ENCODE measurements at regions not wholly inside any gene's neighbourhood (a gene's known extent, or its start where the extent isn't known, plus 50 kb on each side); places are given as distances from the start of the nearest gene placed in this dataset.

DNA sequence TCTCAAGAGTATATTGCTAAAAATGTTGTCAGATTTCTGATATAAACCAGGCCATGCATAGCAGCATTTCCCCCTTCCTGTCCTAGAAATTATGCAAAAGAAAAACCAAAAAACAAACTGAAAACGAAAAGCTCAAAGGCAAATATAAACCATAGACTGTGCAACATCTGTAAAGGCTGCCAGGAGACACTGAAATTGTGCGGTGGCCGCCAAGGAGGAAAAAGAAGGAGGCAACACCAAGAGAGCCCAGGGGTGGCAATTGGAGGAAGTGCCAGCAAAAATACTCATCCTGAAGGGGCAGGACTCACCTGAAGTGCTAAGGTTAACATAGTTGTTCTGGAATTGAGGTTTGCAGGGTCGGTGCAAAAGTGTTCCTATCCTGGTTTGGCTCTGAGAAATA lies 92.0 kb downstream of the RWDD3 start:
- H3K9me3 Mint-ChIP-seq (ENCODE audit: low read depth, unreplicated experiment): no peaks in the 10 kb centered on the region
- CTCF ChIA-PET: no interaction called here
- H3K27ac Mint-ChIP-seq (ENCODE audit: unreplicated experiment): no peak overlapping the region

DNA sequence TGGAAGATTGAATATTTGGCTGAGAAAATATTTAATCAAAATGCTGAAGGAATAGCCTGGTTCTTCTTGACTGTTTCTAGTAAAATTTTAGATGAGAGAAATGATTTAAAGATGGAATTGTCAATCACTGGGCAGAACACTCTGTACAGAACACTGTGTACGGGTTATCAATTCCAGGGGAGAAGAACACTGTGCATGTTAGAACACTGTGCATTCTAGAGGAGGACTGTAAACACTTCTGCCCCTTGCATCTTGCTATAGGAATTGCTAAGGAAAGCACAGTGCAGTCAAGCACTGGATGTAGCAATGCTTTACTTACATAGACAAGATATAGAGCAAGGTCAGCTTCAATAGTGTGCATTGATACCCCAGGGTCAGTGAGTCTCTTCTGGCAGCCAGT lies 98.7 kb downstream of the RWDD3 start:
- Mint-ChIP-seq H3K27me3 (ENCODE audit: unreplicated experiment) (no peaks in the 10 kb centered on the region), H3K9me3 (ENCODE audit: low read depth, unreplicated experiment) (no peaks in the 10 kb centered on the region), H3K36me3 (ENCODE audit: insufficient read depth, unreplicated experiment) (no peaks in the 10 kb centered on the region), H3K4me1 (ENCODE audit: low read depth, unreplicated experiment) (no peaks in the 10 kb centered on the region), H3K4me3 (ENCODE audit: low read depth, unreplicated experiment) (no peak overlapping the region), H3K27ac (ENCODE audit: unreplicated experiment) (no peak overlapping the region)
- BruUV-seq (replicated peaks): no TSS peak
- intact Hi-C loops (cut with micrococcal nuclease; ENCODE audit: unreplicated experiment): no loop called here
- CTCF ChIA-PET: no interaction called here
- TF ChIP-seq CTCF (IDR thresholded peaks at IDR 0.05; ENCODE audit: unreplicated experiment): no peak
- DNase-seq: no peak

More for the DNA sequence above, 92.0 kb downstream of the RWDD3 start:
- no peak for DNase-seq
- TF ChIP-seq CTCF (IDR thresholded peaks at IDR 0.05; ENCODE audit: unreplicated experiment): no peak
- H3K27me3 Mint-ChIP-seq (ENCODE audit: unreplicated experiment): no peaks in the 10 kb centered on the region
- H3K4me1 Mint-ChIP-seq (ENCODE audit: low read depth, unreplicated experiment): no peaks in the 10 kb centered on the region
- H3K36me3 Mint-ChIP-seq (ENCODE audit: insufficient read depth, unreplicated experiment): no peaks in the 10 kb centered on the region
- intact Hi-C loops (cut with micrococcal nuclease; ENCODE audit: unreplicated experiment): no loop called here
- no peak overlapping the region for H3K4me3 Mint-ChIP-seq (ENCODE audit: low read depth, unreplicated experiment)
- no TSS peak for BruUV-seq (replicated peaks)

- CTCF ChIA-PET: no interaction called here
- no peaks in the 10 kb centered on the region for H3K4me1 Mint-ChIP-seq (ENCODE audit: low read depth, unreplicated experiment)
- no peaks in the 10 kb centered on the region for H3K27me3 Mint-ChIP-seq (ENCODE audit: unreplicated experiment)
- TF ChIP-seq CTCF (IDR thresholded peaks at IDR 0.05; ENCODE audit: unreplicated experiment): no peak
- H3K27ac Mint-ChIP-seq (ENCODE audit: unreplicated experiment): no peak overlapping the region
- intact Hi-C loops (cut with micrococcal nuclease; ENCODE audit: unreplicated experiment): no loop called here
- no TSS peak for BruUV-seq (replicated peaks)
- no peaks in the 10 kb centered on the region for H3K9me3 Mint-ChIP-seq (ENCODE audit: low read depth, unreplicated experiment)
- DNase-seq: no peak
- H3K4me3 Mint-ChIP-seq (ENCODE audit: low read depth, unreplicated experiment): no peak overlapping the region
- no peaks in the 10 kb centered on the region for H3K36me3 Mint-ChIP-seq (ENCODE audit: insufficient read depth, unreplicated experiment)
These were observed 105.4 kb downstream of the RWDD3 start for GRCh38 chr1:95339377-95339776.

DNA sequence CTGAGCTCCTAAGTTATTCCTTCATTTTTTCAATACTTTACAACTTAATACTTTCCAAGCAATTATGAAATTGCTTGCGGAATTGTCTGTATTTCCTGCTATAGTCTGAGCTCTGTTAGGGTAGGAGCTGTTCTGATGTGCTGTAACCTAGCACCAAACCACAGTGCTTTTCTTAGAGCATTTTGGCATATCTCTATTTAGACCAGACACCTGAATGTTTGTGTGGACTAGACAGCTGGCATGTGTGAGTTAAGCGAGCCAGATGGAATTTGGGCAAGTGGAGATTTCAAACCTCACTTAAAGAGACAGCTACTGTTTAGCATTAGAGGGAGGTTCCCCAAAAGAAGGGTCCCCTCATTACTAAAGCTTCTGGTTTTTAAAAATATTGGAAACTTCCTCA lies 106.1 kb downstream of the RWDD3 start:
- no peak overlapping the region for H3K4me3 Mint-ChIP-seq (ENCODE audit: low read depth, unreplicated experiment)
- no peaks in the 10 kb centered on the region for H3K36me3 Mint-ChIP-seq (ENCODE audit: insufficient read depth, unreplicated experiment)
- DNase-seq: no peak
- intact Hi-C loops (cut with micrococcal nuclease; ENCODE audit: unreplicated experiment): no loop called here
- no peak for TF ChIP-seq CTCF (IDR thresholded peaks at IDR 0.05; ENCODE audit: unreplicated experiment)
- CTCF ChIA-PET: interaction anchor here (0.6 kb wide), 1 partner anchor 76 kb away, joined by 9 read pairs; no protein-coding TSS in a partner anchor
- H3K9me3 Mint-ChIP-seq (ENCODE audit: low read depth, unreplicated experiment): no peaks in the 10 kb centered on the region
- no TSS peak for BruUV-seq (replicated peaks)
- peaks cover under 1% of the 10 kb centered on the region for H3K27me3 Mint-ChIP-seq (ENCODE audit: unreplicated experiment)
- no peak overlapping the region for H3K27ac Mint-ChIP-seq (ENCODE audit: unreplicated experiment)
- no peaks in the 10 kb centered on the region for H3K4me1 Mint-ChIP-seq (ENCODE audit: low read depth, unreplicated experiment)

Data from Calu3 (cell line).